SK-N-SH (cell line): ENCODE measurements at regions not wholly inside any gene's neighbourhood (a gene's known extent, or its start where the extent isn't known, plus 50 kb on each side); places are given as distances from the start of the nearest gene placed in this dataset.
"Not testable (repeated sequence)": the region's sequence is repeated elsewhere in the genome, so short reads cannot be mapped to it uniquely, and the experiment has no call there.

Experiments
- CTCF ChIA-PET: fragments of 300-600, 350-600 bp; formaldehyde crosslinking; extraction: SDS; loops from one replicate; lab custom pipeline; 2021; lab: Yijun Ruan, JAX
- POLR2A ChIA-PET: fragments of 350-600 bp; sonication (Branson Sonifier 250); formaldehyde crosslinking; extraction: SDS; loops from one replicate; lab custom pipeline; 2020; ENCODE audit warnings: antibody characterized with exemption, inconsistent platforms; lab: Yijun Ruan, JAX
- DNase-seq: peaks from one replicate; pipeline ENCODE4 v3.0.0; 2012
- H2AFZ ChIP-seq: fragments of 200-600 bp; sonication (generic); 2 replicates; pipeline ENCODE4 v1.8.1; 2016; ENCODE audit warnings: antibody characterized with exemption, mild to moderate bottlenecking, low read depth
- H3F3A ChIP-seq: fragments of 200-600 bp; sonication (generic); replicated peaks from 2 replicates; pipeline ENCODE3; 2016; ENCODE audit warnings: antibody characterized with exemption, mild to moderate bottlenecking; ENCODE audit not compliant: insufficient read depth
- H3K27ac ChIP-seq, 2 experiments: fragments of 200-500 bp in 1 of 2; fragments of 200-600 bp in 1 of 2; sonication (Bioruptor generic) in 1 of 2; sonication (generic), shearing (Covaris generic) in 1 of 2; 2 replicates each; pipeline versions ENCODE4 v1.5.1 to v1.6.1; 2014 to 2016; ENCODE audit warnings: low read depth in 2 of 2, inconsistent platforms in 1 of 2, low read length in 1 of 2, mild to moderate bottlenecking in 1 of 2, mixed read lengths in 1 of 2
- H3K27me3 ChIP-seq: fragments of 200-600 bp; sonication (generic), shearing (Covaris generic); 2 replicates; pipeline ENCODE4 v1.6.1; 2016; ENCODE audit warnings: mixed run types; ENCODE audit not compliant: insufficient read depth
- H3K36me3 ChIP-seq, 2 experiments: fragments of 200-500 bp in 1 of 2; fragments of 200-600 bp in 1 of 2; sonication (Bioruptor generic) in 1 of 2; sonication (generic) in 1 of 2; replicated peaks in 1 of 2; 2 replicates each; pipeline versions ENCODE3 to v1.5.1; 2014 to 2016; ENCODE audit warnings: low read length in 1 of 2, mild to moderate bottlenecking in 1 of 2; ENCODE audit not compliant: insufficient read depth in 2 of 2, control insufficient read depth in 1 of 2
- H3K4me1 ChIP-seq, 2 experiments: fragments of 200-500 bp in 1 of 2; fragments of 200-600 bp in 1 of 2; sonication (Bioruptor generic) in 1 of 2; sonication (generic), shearing (Covaris generic) in 1 of 2; 2 replicates each; pipeline versions ENCODE4 v1.5.1 to v1.6.1; 2014 to 2016; ENCODE audit warnings: low read depth in 1 of 2, low read length in 1 of 2, mixed run types in 1 of 2; ENCODE audit not compliant: insufficient read depth in 2 of 2, control insufficient read depth in 1 of 2
- H3K4me2 ChIP-seq: fragments of 200-600 bp; sonication (generic), shearing (Covaris generic); 2 replicates; pipeline ENCODE4 v1.6.1; 2017; ENCODE audit warnings: mixed run types
- H3K4me3 ChIP-seq, 2 experiments: fragments of 200-500 bp in 1 of 2; fragments of 200-600 bp in 1 of 2; sonication (Bioruptor generic) in 1 of 2; sonication (generic), shearing (Covaris generic) in 1 of 2; 2 replicates each; pipeline versions ENCODE4 v1.5.1 to v1.8.1; 2014 to 2016; ENCODE audit warnings: low read depth in 2 of 2, inconsistent platforms in 1 of 2, low read length in 1 of 2, mild to moderate bottlenecking in 1 of 2, mixed read lengths in 1 of 2, moderate library complexity in 1 of 2
- H3K79me2 ChIP-seq: fragments of 200-600 bp; sonication (generic); 2 replicates; pipeline ENCODE4 v1.8.1; 2017; ENCODE audit warnings: mild to moderate bottlenecking; ENCODE audit not compliant: insufficient read depth
- H3K9ac ChIP-seq: fragments of 200-600 bp; sonication (generic); 2 replicates; pipeline ENCODE4 v1.6.1; 2017; ENCODE audit warnings: mixed run types
- H3K9me2 ChIP-seq: fragments of 200-600 bp; sonication (generic); 2 replicates; pipeline ENCODE4 v1.6.1; 2017; ENCODE audit warnings: mixed run types
- H3K9me3 ChIP-seq: fragments of 200-600 bp; sonication (generic); 2 replicates; pipeline ENCODE4 v1.6.1; 2017; ENCODE audit warnings: mixed run types, mild to moderate bottlenecking, moderate library complexity
- H4K20me1 ChIP-seq: fragments of 200-600 bp; sonication (generic); 2 replicates; pipeline ENCODE4 v1.6.1; 2017; ENCODE audit warnings: mild to moderate bottlenecking, mixed run types; ENCODE audit not compliant: insufficient read depth
- ELF1 ChIP-seq: IDR thresholded peaks from 2 replicates; pipeline ENCODE4 v1.4.0; 2012
- EP300 ChIP-seq, 2 experiments: IDR thresholded peaks; 2 replicates each; pipeline versions ENCODE4 v1.4.0 to v1.6.1; 2012; ENCODE audit warnings: borderline replicate concordance in 1 of 2, low read depth in 1 of 2, low read length in 1 of 2
- EZH2phosphoT487 ChIP-seq: fragments of 200-600 bp; sonication (generic); IDR thresholded peaks from 2 replicates; pipeline ENCODE4 v1.6.1; 2017; ENCODE audit warnings: low read depth, mixed run types, mild to moderate bottlenecking, antibody characterized with exemption, moderate library complexity, borderline replicate concordance
- FOXJ3 ChIP-seq: sonication (generic); formaldehyde crosslinking; IDR thresholded peaks from 2 replicates; pipeline ENCODE4 v1.5.1; 2020; ENCODE audit warnings: mild to moderate bottlenecking, missing genetic modification reagents
- GATA2 ChIP-seq: sonication (generic); formaldehyde crosslinking; IDR thresholded peaks from 2 replicates; pipeline ENCODE4 v1.5.0; 2020; ENCODE audit warnings: mild to moderate bottlenecking, missing genetic modification reagents
- NRF1 ChIP-seq: IDR thresholded peaks from 2 replicates; pipeline ENCODE4 v1.6.1; 2012; ENCODE audit warnings: low read depth, mild to moderate bottlenecking, low read length
- RCOR1 ChIP-seq: fragments of 150-350 bp; IDR thresholded peaks from 2 replicates; pipeline ENCODE4 v1.6.1; 2017; ENCODE audit warnings: antibody characterized with exemption, low read length
- RFX5 ChIP-seq: IDR thresholded peaks from 2 replicates; pipeline ENCODE4 v1.6.1; 2012; ENCODE audit warnings: mild to moderate bottlenecking, improper control_type of control experiment, low read length
- RXRA ChIP-seq: IDR thresholded peaks from 2 replicates; pipeline ENCODE4 v1.4.0; 2012; ENCODE audit warnings: low read depth, mild to moderate bottlenecking, borderline replicate concordance
- ZBTB33 ChIP-seq: IDR thresholded peaks from 2 replicates; pipeline ENCODE4 v1.4.0; 2012; ENCODE audit warnings: low read depth, borderline replicate concordance
- WGBS: methylation state at CpG from one replicate; pipeline ENCODE4 v1.1.6; 2017; ENCODE audit warnings: low lambda C conversion rate; 5-methylcytosine and 5-hydroxymethylcytosine counted together

GRCh38 chr22:22697377-22698117 is 53.1 kb downstream of the GGTLC2 start:
- no peaks in the 10 kb centered on the region for H3K4me1 ChIP-seq
- H3K9ac ChIP-seq: no peak overlapping the region
- no peaks in the 10 kb centered on the region for H4K20me1 ChIP-seq
- WGBS: 57% methylated on average over 7 of the region's 12 CpGs
- H3F3A ChIP-seq: no peaks in the 10 kb centered on the region
- H3K4me2 ChIP-seq: no peak overlapping the region
- H3K9me3 ChIP-seq: no peaks in the 10 kb centered on the region
- H3K4me3 ChIP-seq: no peak overlapping the region
- no peak overlapping the region for H3K27ac ChIP-seq
- no peaks in the 10 kb centered on the region for H3K27me3 ChIP-seq
- CTCF ChIA-PET: interaction anchor here (0.6 to 1.6 kb wide), 3 partner anchors 60 to 233 kb away, joined by 3 to 4 read pairs (median 3); no protein-coding TSS in a partner anchor
- no peak overlapping the region for H2AFZ ChIP-seq
- H3K9me2 ChIP-seq: no peaks in the 10 kb centered on the region
- DNase-seq: no peak
- POLR2A ChIA-PET: no interaction called here
- H3K36me3 ChIP-seq: no peaks in the 10 kb centered on the region
- H3K79me2 ChIP-seq: no peaks in the 10 kb centered on the region
- no peak for TF ChIP-seq RFX5
- TF ChIP-seq ELF1: no peak

GRCh38 chr22:22698263-22698750 is 53.9 kb downstream of the GGTLC2 start:
- Histone ChIP-seq H3K79me2 (no peaks in the 10 kb centered on the region), H3K4me3 (no peak overlapping the region), H2AFZ (no peak overlapping the region), H4K20me1 (no peaks in the 10 kb centered on the region), H3K9me2 (no peaks in the 10 kb centered on the region), H3K4me2 (no peak overlapping the region), H3K4me1 (no peaks in the 10 kb centered on the region), H3K27me3 (no peaks in the 10 kb centered on the region), H3K9me3 (no peaks in the 10 kb centered on the region), H3K36me3 (no peaks in the 10 kb centered on the region), H3K9ac (no peak overlapping the region), H3K27ac (no peak overlapping the region), H3F3A (no peaks in the 10 kb centered on the region)
- ChIA-PET POLR2A (no interaction called here), CTCF (interaction anchor here (0.7 to 1.6 kb wide), 3 partner anchors 12 to 234 kb away, joined by 3 to 4 read pairs (median 4); no protein-coding TSS in a partner anchor)
- WGBS: 64% methylated on average over 4 of the region's 7 CpGs
- TF ChIP-seq EZH2phosphoT487 (no peak), ELF1 (no peak), EP300 (IDR thresholded peaks at IDR 0.05; ENCODE audit: borderline replicate concordance in 1 of 2, low read depth in 1 of 2, low read length in 1 of 2) (no peak), NRF1 (no peak), RXRA (no peak), RCOR1 (no peak), RFX5 (no peak), FOXJ3 (CRISPR knock-in tag) (no peak)
- DNase-seq: no peak

- H4K20me1 ChIP-seq: no peaks in the 10 kb centered on the region
- no peak overlapping the region for H3K4me3 ChIP-seq
- no peaks in the 10 kb centered on the region for H3K9me3 ChIP-seq
- TF ChIP-seq ZBTB33: no peak
- TF ChIP-seq RFX5: no peak
- TF ChIP-seq GATA2 (CRISPR knock-in tag): no peak
- no peak for TF ChIP-seq RXRA
- no peak for TF ChIP-seq EZH2phosphoT487
- POLR2A ChIA-PET: no interaction called here
- no peak overlapping the region for H2AFZ ChIP-seq
- DNase-seq: no peak
- no peaks in the 10 kb centered on the region for H3K27me3 ChIP-seq
- no peak overlapping the region for H3K9ac ChIP-seq
- no peaks in the 10 kb centered on the region for H3F3A ChIP-seq
- H3K4me2 ChIP-seq: no peak overlapping the region
- no peaks in the 10 kb centered on the region for H3K79me2 ChIP-seq
- no peak overlapping the region for H3K27ac ChIP-seq
- no peaks in the 10 kb centered on the region for H3K36me3 ChIP-seq
- no peaks in the 10 kb centered on the region for H3K9me2 ChIP-seq
- WGBS: 0% methylated on average over 1 of the region's 1 CpG
- CTCF ChIA-PET: interaction anchor here (1.4 to 4.2 kb wide), 2 partner anchors 8 to 15 kb away, joined by 4 to 24 read pairs; no protein-coding TSS in a partner anchor
- no peaks in the 10 kb centered on the region for H3K4me1 ChIP-seq
These were observed 56.2 kb downstream of the GGTLC2 start for GRCh38 chr22:22700631-22701030.

GRCh38 chr22:22701557-22701956 is 57.1 kb downstream of the GGTLC2 start:
- H3K27me3 ChIP-seq, H2AFZ ChIP-seq, H3K9ac ChIP-seq, H3K9me2 ChIP-seq, DNase-seq, H3K79me2 ChIP-seq, H3K4me3 ChIP-seq, POLR2A ChIA-PET, H3K36me3 ChIP-seq, H3K27ac ChIP-seq, H4K20me1 ChIP-seq, H3K9me3 ChIP-seq, H3K4me1 ChIP-seq, H3F3A ChIP-seq, H3K4me2 ChIP-seq: not testable (repeated sequence)
- CTCF ChIA-PET: interaction anchor here (0.7 to 4.2 kb wide), 6 partner anchors 9 to 237 kb away, joined by 3 to 24 read pairs (median 5); no protein-coding TSS in a partner anchor
